ENCODE measurements at regions not wholly inside any gene's neighbourhood (a gene's known extent, or its start where the extent isn't known, plus 50 kb on each side); places are given as distances from the start of the nearest gene placed in this dataset.

GRCh38 chr10:3901370-3901769 is 116.4 kb upstream of the KLF6 start:
- TF ChIP-seq CTCF (IDR thresholded peaks at IDR 0.05 in 8 of 11, conservative IDR thresholded peaks at IDR 0.05 in 3 of 11) (no peak), POLR2A (IDR thresholded peaks at IDR 0.05) (no peak), POLR2AphosphoS5 (IDR thresholded peaks at IDR 0.05) (no peak)
